MM.1S (cell line): ENCODE measurements at regions not wholly inside any gene's neighbourhood (a gene's known extent, or its start where the extent isn't known, plus 50 kb on each side); places are given as distances from the start of the nearest gene placed in this dataset.

Experiments
- EZH2 ChIP-seq: fragments of 300-600 bp; sonication (generic); optimal IDR thresholded peaks from 2 replicates; pipeline ENCODE3; 2017; ENCODE audit warnings: low read depth, mild to moderate bottlenecking, antibody characterized with exemption, low read length, mixed read lengths
- EZH2phosphoT487 ChIP-seq: fragments of 300-600 bp; sonication (generic); IDR thresholded peaks from 2 replicates; pipeline ENCODE4 v1.6.1; 2018; ENCODE audit warnings: antibody characterized with exemption, low read length
- TF ChIP-seq, protein P1 (sequence below): fragments of 300-600 bp; sonication (generic); IDR thresholded peaks from 2 replicates; pipeline ENCODE4 v1.5.1; 2016; ENCODE audit warnings: antibody characterized with exemption, low read length, mixed read lengths

GRCh38 chr4:136599890-136600289, 932.4 kb downstream of the PCDH18 start:
- TF ChIP-seq EZH2 (no peak), EZH2phosphoT487 (no peak)
- TF ChIP-seq, protein P1, sequence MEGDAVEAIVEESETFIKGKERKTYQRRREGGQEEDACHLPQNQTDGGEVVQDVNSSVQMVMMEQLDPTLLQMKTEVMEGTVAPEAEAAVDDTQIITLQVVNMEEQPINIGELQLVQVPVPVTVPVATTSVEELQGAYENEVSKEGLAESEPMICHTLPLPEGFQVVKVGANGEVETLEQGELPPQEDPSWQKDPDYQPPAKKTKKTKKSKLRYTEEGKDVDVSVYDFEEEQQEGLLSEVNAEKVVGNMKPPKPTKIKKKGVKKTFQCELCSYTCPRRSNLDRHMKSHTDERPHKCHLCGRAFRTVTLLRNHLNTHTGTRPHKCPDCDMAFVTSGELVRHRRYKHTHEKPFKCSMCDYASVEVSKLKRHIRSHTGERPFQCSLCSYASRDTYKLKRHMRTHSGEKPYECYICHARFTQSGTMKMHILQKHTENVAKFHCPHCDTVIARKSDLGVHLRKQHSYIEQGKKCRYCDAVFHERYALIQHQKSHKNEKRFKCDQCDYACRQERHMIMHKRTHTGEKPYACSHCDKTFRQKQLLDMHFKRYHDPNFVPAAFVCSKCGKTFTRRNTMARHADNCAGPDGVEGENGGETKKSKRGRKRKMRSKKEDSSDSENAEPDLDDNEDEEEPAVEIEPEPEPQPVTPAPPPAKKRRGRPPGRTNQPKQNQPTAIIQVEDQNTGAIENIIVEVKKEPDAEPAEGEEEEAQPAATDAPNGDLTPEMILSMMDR: no peak
